ENCODE measurements at regions not wholly inside any gene's neighbourhood (a gene's known extent, or its start where the extent isn't known, plus 50 kb on each side); places are given as distances from the start of the nearest gene placed in this dataset.

- DNase-seq (ENCODE audit: low read depth), result no peak
Measured at GRCh38 chr10:89153971-89154370, 53.1 kb downstream of the CH25H start.

GRCh38 chr10:89153116-89153515, 54.0 kb downstream of the CH25H start:
- no peak for DNase-seq (ENCODE audit: low read depth)

- DNase-seq (ENCODE audit: low read depth), result peak; percentile 66
Measured at GRCh38 chr10:89151857-89152256, 55.3 kb downstream of the CH25H start.

DNA sequence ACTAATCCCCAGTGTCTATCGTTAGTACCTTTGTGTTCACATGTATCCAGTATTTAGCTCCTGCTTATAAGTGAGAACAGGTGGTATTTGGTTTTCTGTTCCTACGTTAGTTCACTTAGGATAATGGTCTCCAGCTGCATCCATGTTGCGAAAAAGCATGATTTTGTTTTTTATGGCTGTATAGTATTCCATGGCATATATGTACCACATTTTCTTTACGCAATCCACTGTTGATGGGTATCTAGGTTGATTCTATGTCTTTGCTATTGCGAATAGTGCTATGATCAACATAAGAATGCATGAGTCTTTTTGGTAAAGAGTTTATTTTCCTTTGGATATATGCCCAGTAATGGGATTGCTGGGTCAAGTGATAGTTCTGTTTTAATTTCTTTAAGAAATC, 59.1 kb downstream of the CH25H start:
- DNase-seq (ENCODE audit: low read depth), result no peak

DNA sequence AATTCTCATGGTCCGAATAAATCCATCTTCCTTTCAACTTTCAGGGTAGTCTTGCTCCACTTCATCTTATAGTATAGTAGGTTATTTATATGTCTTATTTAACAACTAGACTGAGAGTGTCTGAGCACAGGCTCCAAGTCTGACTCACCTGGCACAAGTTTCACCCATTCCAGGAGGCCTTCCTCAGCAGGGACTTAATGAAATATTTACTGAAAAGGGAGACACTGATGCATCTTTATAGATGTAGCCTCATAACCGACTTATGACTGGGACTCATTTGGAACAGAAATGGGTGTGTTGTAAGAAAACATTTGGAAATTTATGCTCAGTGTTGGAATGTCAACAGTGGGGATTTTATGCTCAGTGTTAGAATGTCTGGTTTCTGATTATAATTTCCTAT, 59.9 kb downstream of the CH25H start:
- peak; percentile 95 for DNase-seq (ENCODE audit: low read depth)

DNA sequence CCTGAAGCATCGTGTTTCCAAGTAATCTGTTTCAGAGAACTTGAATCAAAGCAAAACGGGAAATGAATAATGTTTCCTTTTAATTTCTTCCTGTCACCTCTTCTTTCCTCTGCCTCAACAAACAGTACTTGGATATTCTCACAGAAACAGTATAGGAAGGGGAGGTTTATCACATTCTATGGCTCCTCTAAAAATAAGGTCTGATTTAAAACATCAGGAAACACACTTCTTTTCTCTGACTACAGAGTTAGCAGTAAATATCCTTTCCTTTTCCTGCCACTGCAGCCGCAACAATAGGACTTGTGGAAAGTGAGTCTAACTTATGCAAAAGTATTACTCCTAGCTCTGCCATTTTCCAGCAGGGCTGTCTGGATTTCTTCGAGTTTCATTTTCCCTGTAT, 62.3 kb downstream of the CH25H start:
- no peak for DNase-seq (ENCODE audit: low read depth)

DNA sequence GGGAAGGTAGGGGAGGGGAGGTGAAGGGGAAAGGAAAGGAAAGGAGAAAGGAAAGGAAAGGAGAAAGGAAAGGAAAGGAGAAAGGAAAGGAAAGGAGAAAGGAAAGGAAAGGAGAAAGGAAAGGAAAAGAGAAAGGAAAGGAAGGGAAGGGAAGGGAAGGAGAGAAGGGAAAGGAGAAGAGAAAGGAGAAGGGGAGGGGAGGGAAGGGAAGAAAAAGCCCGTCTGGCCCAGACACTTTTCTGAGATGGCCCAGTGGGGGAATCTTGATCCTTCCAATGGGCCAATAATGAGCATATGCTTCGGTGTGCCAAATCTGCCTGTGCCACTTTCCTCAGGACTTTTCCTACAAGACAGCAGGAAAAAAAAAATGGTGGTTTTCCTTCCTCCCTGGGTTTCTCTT, 64.5 kb downstream of the CH25H start:
- no peak for DNase-seq (ENCODE audit: low read depth)

- DNase-seq (ENCODE audit: low read depth), result no peak
Measured at GRCh38 chr10:89138755-89139490, 68.2 kb downstream of the CH25H start.

- DNase-seq (ENCODE audit: low read depth), result no peak
Measured at GRCh38 chr10:89134963-89135362, 72.2 kb downstream of the CH25H start.

- DNase-seq (ENCODE audit: low read depth), result peak; percentile 86
Measured at GRCh38 chr10:89129911-89130310, 77.2 kb downstream of the CH25H start.

DNA sequence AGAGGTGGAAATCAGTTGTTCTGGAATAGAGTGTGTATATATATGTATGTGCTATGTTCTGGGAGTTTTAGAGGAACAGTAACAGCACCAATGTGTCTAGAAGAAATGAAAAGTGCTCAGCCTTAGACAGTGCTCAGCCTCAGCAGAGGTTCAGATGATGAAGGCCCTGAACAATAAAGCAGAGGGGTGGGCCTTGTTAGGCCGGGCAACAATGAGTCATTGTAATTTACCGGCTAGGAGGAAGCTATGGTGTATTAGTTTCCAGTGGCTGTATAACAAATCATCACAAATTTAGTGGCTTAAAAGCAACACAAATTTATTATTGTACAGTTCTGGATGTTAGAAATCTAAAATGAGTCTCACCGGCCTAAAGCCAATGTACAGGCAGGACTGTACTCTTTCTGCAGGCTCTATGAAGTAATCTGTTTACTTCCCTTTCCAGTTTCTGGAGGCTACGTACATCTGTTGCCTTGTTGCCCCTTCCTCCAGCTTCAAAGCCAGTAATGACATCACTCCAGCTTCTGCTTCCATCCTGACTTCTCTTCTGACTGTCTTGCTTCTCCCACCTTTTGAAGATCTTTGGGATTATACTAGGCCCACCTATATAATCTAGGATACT, 84.6 kb downstream of the CH25H start:
- DNase-seq (ENCODE audit: low read depth), result no peak

GRCh38 chr10:89121764-89122020, 85.4 kb downstream of the CH25H start:
- no peak for DNase-seq (ENCODE audit: low read depth)

DNA sequence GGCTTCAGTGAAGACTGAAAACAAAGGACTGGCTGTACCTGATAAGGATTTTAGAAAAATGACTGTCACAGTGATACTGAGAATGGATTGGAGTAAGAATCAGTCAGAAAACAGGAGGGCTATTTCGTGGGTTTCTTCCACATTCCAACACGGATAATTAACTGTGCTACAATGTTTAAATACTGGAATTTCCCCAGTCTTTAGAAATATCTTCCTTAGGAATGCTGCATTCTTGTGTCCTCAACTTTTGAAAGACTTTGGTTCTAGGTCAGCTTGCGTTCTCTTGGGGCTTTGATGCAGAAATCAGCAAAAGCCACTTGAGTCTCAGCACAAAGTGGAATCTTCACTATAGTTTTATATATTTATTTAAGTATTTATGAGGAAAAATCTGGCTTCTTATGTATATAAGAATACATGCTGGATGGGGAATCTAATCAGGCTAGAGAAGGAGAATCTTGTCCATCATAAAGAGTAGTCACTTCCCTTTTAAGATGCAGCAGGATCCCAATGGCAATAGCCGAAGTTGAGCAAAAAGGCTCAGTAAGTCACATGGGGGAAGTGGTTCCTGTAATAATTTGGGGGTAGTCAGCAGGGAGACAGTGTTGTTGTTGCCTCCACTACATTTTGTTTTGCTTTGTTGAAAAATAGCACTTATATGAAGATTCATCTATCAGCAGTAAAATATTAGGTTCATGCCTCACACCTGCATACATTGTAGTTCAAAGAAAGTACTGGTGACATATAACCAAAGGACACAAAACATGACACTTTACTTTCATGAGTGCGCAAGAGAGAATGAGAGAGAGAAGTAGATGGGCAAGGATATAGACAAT, 86.0 kb downstream of the CH25H start:
- no peak for DNase-seq (ENCODE audit: low read depth)

- DNase-seq (ENCODE audit: low read depth), result no peak
Measured at GRCh38 chr10:89119651-89120050, 87.5 kb downstream of the CH25H start.

DNA sequence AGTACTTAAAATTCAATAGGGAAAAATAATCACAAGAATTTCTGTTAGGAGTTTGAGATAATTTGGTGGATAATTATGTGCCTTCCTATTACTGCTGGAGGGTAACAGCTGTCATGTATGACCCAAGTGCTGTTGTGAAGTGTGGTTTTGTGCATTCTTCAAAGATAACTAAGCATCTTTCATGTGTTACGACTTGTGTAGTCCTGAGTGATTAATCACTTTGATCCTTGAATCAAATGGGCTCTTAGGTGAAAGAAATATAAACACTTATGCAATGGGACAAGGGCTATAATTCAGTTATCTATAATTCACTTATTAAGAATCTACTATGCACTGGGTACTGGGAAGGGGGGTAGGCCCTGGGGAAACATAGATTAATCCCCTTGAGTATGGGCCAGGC, 89.0 kb downstream of the CH25H start:
- peak; percentile 61 for DNase-seq (ENCODE audit: low read depth)

DNA sequence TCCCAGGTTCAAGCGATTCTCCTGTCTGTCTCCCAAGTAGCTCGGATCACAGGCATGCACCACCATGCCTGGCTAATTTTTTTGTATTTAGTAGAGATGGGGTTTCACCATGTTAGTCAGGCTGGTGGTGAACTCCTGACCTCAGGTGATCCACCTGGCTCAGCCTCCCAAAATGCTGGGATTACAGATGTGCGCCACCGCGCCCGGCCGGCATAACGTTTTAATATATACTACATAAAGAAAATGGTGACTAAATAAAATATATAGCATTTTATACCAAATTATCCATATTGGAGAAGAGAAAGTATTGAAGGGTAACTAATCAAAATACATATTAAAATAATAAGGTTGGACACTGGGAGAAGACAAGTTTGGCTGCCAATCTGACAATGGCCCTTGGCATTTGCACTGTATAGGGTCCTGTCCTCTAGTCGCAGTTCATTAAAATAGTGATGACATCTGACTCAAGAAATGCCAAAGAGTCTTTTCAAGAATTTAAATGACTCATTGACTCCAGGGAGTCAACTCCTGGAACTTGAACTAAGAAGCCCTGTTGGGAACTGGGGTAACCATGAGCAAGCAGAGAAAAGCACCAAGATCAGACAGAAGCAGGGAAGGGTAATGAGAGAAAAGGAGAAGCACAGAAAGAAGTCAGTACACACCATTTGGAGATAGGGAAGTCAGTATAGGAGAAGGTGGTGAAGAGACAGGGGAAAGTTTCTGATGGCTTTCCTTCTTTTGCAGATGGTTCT, 91.1 kb downstream of the CH25H start:
- peak; percentile 53 for DNase-seq (ENCODE audit: low read depth)

DNA sequence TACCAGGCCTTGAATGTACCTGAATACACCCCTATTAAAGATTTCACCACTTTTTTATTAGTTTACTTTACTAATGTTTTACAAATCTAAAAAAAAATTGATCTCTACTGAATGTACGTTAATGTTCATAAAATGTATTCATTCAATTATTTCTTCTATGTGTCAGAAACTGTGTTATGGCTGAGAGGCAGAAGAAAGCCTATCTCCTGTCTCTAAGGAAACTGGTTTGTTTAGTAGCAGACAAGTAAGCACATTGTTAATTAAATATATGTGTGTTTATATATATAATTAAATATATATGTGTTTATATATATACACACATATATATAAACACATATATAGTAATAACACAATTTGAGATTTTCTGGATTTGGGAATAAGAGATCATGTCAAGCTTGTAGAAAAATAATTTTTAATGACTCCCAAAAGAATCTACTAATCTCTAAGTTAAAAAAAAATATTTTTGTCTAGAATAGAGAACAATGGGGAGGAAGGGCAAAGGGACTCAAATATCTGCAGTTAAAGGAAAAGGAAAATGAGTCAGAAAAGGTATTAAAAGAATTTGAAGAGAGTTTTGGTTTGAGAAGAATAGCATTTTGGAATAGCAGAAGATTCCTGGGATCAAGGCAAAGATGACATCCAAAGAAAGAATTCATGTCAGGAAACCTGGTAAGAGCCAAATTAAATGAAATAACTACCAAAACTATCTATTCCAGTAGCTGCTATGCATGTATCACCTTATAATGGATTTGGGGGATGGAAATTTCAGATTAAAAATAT, 92.1 kb downstream of the CH25H start:
- DNase-seq (ENCODE audit: low read depth), result no peak

DNA sequence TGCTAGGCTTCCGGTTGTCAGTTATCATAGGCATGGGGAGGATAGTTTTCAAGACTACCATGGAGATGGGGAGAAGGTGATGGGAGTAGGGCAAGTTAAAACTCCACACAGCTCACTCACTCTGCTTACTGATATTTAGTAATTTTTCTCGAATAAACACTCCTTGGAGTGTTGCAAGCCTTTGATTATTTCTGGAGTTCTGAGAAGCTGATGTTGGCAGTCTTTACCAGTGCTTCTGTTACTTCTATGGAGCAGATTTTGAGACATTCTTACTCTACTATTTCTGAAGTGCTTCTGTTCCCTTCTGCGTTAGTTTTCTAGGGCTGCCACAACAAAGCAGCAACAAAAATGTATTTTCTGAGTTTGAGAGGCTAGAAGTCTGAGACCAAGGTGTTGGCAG, 104.4 kb downstream of the CH25H start:
- DNase-seq (ENCODE audit: low read depth), result no peak

GRCh38 chr10:89101943-89102342, 105.2 kb downstream of the CH25H start:
- no peak for DNase-seq (ENCODE audit: low read depth)

GRCh38 chr10:89100680-89101079, 106.4 kb downstream of the CH25H start:
- DNase-seq (ENCODE audit: low read depth), result no peak

GRCh38 chr10:89097226-89097625, 106.6 kb downstream of the FAS start:
- DNase-seq (ENCODE audit: low read depth), result no peak
